ENCODE measurements at regions not wholly inside any gene's neighbourhood (a gene's known extent, or its start where the extent isn't known, plus 50 kb on each side); places are given as distances from the start of the nearest gene placed in this dataset.
"Not testable (repeated sequence)": the region's sequence is repeated elsewhere in the genome, so short reads cannot be mapped to it uniquely, and the experiment has no call there.

DNA sequence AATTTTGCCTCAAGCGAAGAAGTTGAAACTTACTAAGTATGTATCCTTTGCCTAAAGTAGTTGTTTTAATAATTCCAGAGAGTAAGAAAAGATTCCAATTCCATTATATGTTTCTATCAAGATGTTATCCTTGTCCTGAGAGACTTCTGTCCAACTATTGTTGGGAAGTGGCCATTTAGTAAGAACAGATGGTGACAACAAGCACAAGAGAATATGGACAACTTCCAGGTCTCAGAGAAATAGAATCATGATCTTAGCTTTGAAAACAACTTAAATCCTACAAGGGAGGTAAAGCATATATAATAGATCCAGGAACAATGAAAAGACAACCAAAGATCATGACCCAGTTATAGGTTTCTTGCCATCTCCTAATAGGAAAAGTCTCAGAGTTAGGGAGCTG is 486.6 kb upstream of the PCDH10 start:
- no peaks in the 10 kb centered on the region for H3K36me3 Mint-ChIP-seq
- H3K27ac Mint-ChIP-seq, result no peak overlapping the region
- H3K27me3 Mint-ChIP-seq (ENCODE audit: low read depth in 3 of 3), result no peaks in the 10 kb centered on the region
- no peak overlapping the region for H3K4me3 Mint-ChIP-seq
- H3K4me1 Mint-ChIP-seq, result no peaks in the 10 kb centered on the region
- no peak for DNase-seq
- H3K9me3 Mint-ChIP-seq, result peaks cover 2 to 48% (median 30%) of the 10 kb centered on the region in 6 donors

DNA sequence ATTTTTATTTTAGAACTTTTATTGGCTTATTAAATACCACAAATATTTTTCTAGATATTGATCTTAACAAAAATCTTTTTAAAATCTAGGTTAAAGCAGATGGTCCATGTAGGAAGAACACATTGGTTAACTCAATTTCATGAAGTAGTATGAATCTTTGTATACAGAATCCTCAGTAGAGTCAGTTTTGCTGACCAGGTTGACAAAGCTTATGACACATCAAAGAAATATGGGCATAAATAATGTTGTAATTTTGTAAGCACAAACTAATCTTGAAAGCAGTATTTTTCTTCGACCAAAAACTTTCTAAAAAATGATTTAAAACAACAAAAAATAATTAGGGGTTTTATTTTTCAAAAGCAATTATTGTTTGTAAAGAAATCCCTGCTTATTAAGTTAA is 479.3 kb upstream of the PCDH10 start:
- H3K36me3 Mint-ChIP-seq, result no peaks in the 10 kb centered on the region
- H3K27me3 Mint-ChIP-seq (ENCODE audit: low read depth in 3 of 3), result no peaks in the 10 kb centered on the region
- H3K9me3 Mint-ChIP-seq, result peaks cover 4 to 33% (median 23%) of the 10 kb centered on the region in 6 donors
- H3K4me3 Mint-ChIP-seq, result no peak overlapping the region
- H3K4me1 Mint-ChIP-seq, result no peaks in the 10 kb centered on the region
- no peak for DNase-seq
- no peak overlapping the region for H3K27ac Mint-ChIP-seq

DNA sequence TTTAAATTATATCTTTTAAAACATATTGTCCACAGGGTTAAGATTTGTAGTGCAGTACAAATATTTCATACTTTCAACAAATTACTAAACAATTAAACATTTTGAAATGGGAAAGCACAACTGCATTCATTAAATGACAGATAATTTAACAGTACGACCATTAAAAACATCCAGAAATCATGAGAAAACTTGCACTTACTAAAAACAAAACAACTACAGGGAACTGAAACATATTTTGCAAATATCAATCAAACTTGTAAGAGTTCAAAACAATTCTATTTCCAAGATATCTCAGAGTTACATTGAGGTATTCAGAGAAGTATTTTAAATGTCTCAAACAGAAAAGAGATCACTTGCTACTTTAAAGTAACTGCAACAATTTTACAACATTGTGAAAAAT is 478.5 kb upstream of the PCDH10 start:
- Mint-ChIP-seq H3K36me3 (no peaks in the 10 kb centered on the region), H3K27ac (no peak overlapping the region), H3K4me1 (no peaks in the 10 kb centered on the region), H3K9me3 (peaks cover 4 to 30% (median 19%) of the 10 kb centered on the region in 6 donors), H3K27me3 (ENCODE audit: low read depth in 3 of 3) (no peaks in the 10 kb centered on the region), H3K4me3 (no peak overlapping the region)
- DNase-seq, result no peak

DNA sequence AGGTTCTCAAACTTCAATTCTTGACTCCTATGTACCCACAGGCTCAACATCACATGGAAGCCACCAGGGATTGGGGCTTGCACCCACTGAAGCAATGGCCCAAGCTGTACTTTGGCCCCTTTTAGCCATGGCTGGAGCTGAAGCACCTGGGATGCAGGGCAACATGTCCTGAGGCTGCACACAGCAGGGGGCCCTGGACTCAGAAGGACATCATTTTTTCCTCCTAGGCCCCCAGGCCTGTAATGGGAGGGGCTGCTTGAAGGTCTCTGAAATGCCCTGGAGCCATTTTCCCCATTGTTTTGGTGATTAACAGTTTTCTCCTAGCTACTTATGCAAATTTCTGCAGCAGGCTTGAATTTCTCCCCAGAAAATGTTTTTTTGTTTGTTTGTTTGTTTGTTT is 465.1 kb upstream of the PCDH10 start:
- no peak overlapping the region for H3K27ac Mint-ChIP-seq
- peaks cover 0 to 4% (median 0%) of the 10 kb centered on the region in 3 donors for H3K27me3 Mint-ChIP-seq (ENCODE audit: low read depth in 3 of 3)
- DNase-seq, result no peak
- peaks cover 2 to 45% (median 33%) of the 10 kb centered on the region in 6 donors for H3K9me3 Mint-ChIP-seq
- H3K36me3 Mint-ChIP-seq, result peaks cover 0 to 3% (median 0%) of the 10 kb centered on the region in 3 donors
- no peak overlapping the region for H3K4me3 Mint-ChIP-seq
- no peaks in the 10 kb centered on the region for H3K4me1 Mint-ChIP-seq

DNA sequence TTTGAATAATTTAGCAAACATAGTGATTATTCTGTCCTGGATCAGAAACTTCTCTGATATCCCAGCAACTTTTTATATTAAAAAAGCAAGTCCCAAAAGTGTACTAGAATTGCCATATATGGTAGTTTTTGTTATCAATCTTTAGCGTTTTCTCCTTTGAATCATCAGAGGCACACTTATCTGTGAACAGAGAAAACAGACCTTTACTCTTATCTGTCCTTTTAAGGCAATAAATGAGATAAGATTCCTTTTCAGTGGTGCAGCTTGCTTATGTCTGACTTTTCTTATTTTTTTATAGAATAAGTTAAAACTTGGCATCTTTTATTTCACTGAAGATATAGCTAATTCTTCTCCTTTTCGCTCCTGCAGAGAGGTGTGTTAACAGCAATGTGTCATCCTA is 458.1 kb upstream of the PCDH10 start:
- Mint-ChIP-seq H3K4me1 (no peaks in the 10 kb centered on the region), H3K27me3 (ENCODE audit: low read depth in 3 of 3) (no peaks in the 10 kb centered on the region), H3K9me3 (peaks cover 3 to 46% (median 33%) of the 10 kb centered on the region in 6 donors), H3K4me3 (no peak overlapping the region), H3K27ac (no peak overlapping the region), H3K36me3 (no peaks in the 10 kb centered on the region)
- no peak for DNase-seq

DNA sequence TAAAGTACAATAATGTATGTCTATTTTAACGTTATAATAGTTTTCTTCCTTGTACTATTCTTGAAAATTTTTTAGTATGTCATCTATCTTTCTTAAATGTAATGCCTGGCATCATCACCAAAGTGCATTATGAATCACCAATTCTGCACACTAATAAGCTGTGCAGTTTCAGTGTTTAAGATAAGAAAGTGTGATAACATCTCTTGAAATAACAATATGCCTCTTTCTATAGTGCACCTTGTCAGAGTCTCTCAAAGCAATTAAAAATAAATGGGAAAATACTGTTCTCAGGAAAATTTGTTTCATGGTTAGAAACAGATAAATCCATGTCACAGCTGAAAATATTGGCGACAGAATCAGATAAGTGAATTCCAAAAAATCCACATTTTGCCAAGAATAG is 457.4 kb upstream of the PCDH10 start:
- no peak overlapping the region for H3K4me3 Mint-ChIP-seq
- DNase-seq, result no peak
- H3K27ac Mint-ChIP-seq, result no peak overlapping the region
- H3K4me1 Mint-ChIP-seq, result no peaks in the 10 kb centered on the region
- no peaks in the 10 kb centered on the region for H3K36me3 Mint-ChIP-seq
- peaks cover 3 to 46% (median 34%) of the 10 kb centered on the region in 6 donors for H3K9me3 Mint-ChIP-seq
- H3K27me3 Mint-ChIP-seq (ENCODE audit: low read depth in 3 of 3), result no peaks in the 10 kb centered on the region

DNA sequence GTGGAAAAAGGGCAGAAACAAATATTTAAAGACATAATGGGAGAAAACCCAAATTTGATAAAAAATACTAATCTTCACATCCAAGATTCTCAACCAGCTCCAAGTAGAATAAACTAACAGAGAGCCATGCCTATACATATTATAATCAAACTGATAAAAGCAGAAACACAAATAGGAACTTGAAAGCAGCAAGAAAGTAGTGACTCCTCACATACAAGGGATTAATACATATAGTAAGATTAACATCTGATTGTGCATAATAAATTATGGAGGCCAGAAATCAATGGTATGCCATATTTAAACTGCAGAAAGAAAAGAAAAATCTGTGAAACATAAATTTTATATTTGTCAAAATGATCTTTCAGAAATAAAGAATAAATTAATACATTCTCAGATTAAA is 454.3 kb upstream of the PCDH10 start:
- H3K36me3 Mint-ChIP-seq, result no peaks in the 10 kb centered on the region
- H3K27ac Mint-ChIP-seq, result no peak overlapping the region
- H3K4me3 Mint-ChIP-seq, result no peak overlapping the region
- no peaks in the 10 kb centered on the region for H3K4me1 Mint-ChIP-seq
- no peak for DNase-seq
- H3K27me3 Mint-ChIP-seq (ENCODE audit: low read depth in 3 of 3), result no peaks in the 10 kb centered on the region
- H3K9me3 Mint-ChIP-seq, result peaks cover 12 to 46% (median 39%) of the 10 kb centered on the region in 6 donors

DNA sequence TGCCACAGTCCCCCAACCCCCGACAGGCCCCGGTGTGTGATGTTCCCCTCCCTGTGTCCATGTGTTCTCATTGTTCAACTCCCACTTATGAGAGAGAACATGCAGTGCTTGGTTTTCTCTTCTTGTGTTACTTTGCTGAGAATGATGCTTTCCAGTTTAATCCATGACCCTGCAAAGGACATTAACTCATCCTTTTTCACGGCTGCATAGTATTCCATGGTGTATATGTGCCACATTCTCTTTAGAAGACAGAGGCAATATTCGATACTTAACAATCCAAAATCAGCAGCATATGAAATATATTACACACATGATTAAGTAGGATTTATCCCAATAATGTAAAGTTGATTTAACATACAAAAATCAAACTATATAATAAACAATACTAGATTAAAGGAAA is 451.6 kb upstream of the PCDH10 start:
- not testable (repeated sequence) for DNase-seq; H3K36me3 Mint-ChIP-seq; H3K4me1 Mint-ChIP-seq; H3K27ac Mint-ChIP-seq; H3K4me3 Mint-ChIP-seq; H3K27me3 Mint-ChIP-seq (ENCODE audit: low read depth in 3 of 3)
- H3K9me3 Mint-ChIP-seq, result peaks cover 15 to 62% (median 36%) of the 10 kb centered on the region in 6 donors

DNA sequence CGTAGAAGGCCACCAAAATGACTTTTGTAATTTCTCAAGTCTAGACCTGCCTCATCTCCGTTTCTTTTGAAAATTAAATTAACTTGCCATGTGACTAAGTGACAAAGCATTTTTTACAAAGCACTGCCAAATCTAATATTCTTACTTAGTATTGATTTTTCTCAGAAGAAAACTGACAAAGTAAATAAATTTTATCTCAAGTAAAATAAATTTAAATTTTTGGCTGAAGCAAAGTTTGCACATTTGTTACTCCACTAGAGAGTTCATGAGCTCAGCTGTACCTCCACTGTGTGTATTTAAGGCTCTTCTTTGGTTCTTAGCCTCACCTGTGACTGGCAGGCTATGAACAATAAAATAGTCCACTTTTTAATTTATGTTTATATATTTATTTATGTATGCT is 441.1 kb upstream of the PCDH10 start:
- Mint-ChIP-seq H3K27me3 (ENCODE audit: low read depth in 3 of 3) (no peaks in the 10 kb centered on the region), H3K4me3 (no peak overlapping the region), H3K36me3 (peaks cover 0 to 5% (median 0%) of the 10 kb centered on the region in 3 donors), H3K4me1 (no peaks in the 10 kb centered on the region), H3K9me3 (peaks cover 1 to 25% (median 17%) of the 10 kb centered on the region in 6 donors), H3K27ac (no peak overlapping the region)
- DNase-seq, result no peak

DNA sequence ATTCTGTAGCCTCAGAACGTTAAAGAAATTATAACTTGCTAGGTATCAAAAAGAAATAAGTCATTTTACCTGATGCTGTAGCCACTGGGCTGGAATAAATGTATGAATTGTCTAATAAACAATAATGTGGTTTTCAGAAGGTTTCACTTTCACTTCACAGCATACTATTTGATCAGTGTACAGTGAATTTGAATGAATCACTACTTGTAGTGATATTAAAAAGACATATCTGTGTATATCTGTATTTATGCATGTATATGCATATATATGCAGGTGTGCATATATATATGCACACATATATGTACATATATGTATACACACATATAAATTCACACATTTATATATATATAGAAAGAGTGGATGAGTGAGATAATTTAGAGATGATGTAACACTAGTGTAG is 440.0 kb upstream of the PCDH10 start:
- DNase-seq, result no peak
- Mint-ChIP-seq H3K27me3 (ENCODE audit: low read depth in 3 of 3) (no peaks in the 10 kb centered on the region), H3K9me3 (peaks cover 3 to 35% (median 23%) of the 10 kb centered on the region in 6 donors), H3K4me3 (no peak overlapping the region), H3K4me1 (no peaks in the 10 kb centered on the region), H3K27ac (no peak overlapping the region), H3K36me3 (peaks cover 0 to 5% (median 0%) of the 10 kb centered on the region in 3 donors)

DNA sequence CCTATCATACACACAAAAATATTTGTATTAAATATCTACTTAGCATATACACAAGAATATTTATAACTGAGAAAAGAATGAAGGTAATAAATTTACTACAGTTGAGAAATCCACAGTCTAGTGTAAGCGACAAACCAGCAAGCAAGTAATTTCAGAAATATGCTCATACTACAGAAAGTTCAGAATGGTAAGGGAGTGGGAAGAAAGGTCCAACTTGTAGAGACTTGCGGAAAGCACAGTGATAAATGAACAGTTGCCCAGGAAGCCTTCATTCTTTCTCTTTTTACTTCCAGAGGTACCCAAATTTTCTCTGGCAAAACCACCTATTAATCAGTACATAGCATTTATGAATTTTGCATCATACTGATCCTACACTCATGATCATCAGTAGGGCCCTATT is 438.1 kb upstream of the PCDH10 start:
- Mint-ChIP-seq H3K36me3 (peaks cover 0 to 5% (median 0%) of the 10 kb centered on the region in 3 donors), H3K27ac (no peak overlapping the region), H3K4me3 (no peak overlapping the region), H3K9me3 (peaks cover 3 to 35% (median 23%) of the 10 kb centered on the region in 6 donors), H3K27me3 (ENCODE audit: low read depth in 3 of 3) (no peaks in the 10 kb centered on the region), H3K4me1 (no peaks in the 10 kb centered on the region)
- no peak for DNase-seq

DNA sequence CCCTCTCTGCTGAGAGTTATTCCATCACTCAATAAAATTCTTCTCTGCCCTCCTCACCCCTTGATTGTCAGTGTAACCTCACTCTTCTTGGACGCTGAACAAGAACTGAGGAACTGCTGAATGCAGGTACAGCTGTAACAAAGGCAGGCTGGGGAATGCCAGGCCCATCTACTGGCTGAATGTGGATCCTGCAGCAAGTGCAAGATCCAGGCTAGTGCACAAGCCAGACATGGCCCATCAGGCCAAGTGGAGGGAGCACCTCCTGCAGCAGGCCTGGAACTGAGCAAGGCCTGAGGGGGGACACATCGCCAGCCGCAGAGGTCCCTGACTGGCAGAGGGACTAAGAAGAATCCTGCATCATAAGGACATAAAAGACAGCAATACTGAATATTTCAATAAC is 411.8 kb upstream of the PCDH10 start:
- peaks cover 9 to 23% (median 17%) of the 10 kb centered on the region in 6 donors for H3K9me3 Mint-ChIP-seq
- H3K36me3 Mint-ChIP-seq, result no peaks in the 10 kb centered on the region
- H3K27ac Mint-ChIP-seq, result no peak overlapping the region
- H3K4me1 Mint-ChIP-seq, result no peaks in the 10 kb centered on the region
- no peak for DNase-seq
- no peaks in the 10 kb centered on the region for H3K27me3 Mint-ChIP-seq (ENCODE audit: low read depth in 3 of 3)
- no peak overlapping the region for H3K4me3 Mint-ChIP-seq

DNA sequence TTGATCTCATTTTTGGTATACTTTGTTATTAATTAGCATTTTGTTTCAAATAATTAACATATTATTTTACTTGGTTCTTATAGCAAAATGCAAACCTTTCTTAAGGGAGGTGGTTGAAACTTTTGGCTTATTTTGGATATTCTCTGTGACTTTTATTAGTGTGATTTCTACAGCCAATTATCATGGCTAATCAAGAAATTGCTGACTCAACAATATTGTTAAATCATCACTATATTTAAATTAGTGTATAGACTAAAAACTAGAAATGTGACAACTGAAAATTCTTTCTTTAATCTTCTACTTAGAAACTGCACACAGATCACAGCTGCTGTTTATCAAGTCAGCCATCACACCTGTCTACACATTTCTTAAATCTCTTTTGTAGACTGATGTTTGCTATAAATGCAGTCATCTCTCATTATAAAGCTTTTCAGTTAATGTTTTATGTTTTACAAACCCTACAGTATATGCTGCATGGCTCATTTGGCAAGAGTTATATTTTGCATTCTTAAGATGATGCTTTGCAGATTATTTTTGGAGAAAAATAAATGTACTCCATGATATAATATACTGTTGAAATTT is 389.8 kb upstream of the PCDH10 start:
- H3K36me3 Mint-ChIP-seq, result no peaks in the 10 kb centered on the region
- no peaks in the 10 kb centered on the region for H3K4me1 Mint-ChIP-seq
- H3K4me3 Mint-ChIP-seq, result no peak overlapping the region
- H3K27ac Mint-ChIP-seq, result no peak overlapping the region
- DNase-seq, result no peak
- H3K9me3 Mint-ChIP-seq, result peaks cover 0 to 29% (median 18%) of the 10 kb centered on the region in 6 donors
- no peaks in the 10 kb centered on the region for H3K27me3 Mint-ChIP-seq (ENCODE audit: low read depth in 3 of 3)

DNA sequence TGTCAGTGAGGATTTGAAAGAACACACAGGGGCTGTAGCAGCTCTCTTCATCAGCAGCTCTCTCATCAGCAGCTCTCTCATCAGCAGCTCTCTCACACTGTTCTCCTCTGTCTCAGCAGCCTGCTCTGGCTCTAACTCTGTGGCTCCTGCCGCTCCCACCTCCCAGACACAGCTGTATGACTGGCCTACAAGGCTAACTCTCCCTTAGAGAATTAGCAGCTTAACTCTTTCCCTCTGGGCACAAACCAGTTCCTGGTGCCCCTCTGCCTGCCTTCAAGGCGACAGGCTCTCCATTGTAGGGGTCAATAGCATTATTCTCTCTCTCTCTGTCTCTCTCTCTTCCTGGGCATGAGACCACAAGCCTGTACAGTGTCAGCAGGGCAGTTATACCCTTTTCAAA is 385.6 kb upstream of the PCDH10 start:
- no peak overlapping the region for H3K4me3 Mint-ChIP-seq
- H3K27ac Mint-ChIP-seq, result no peak overlapping the region
- H3K36me3 Mint-ChIP-seq, result no peaks in the 10 kb centered on the region
- no peaks in the 10 kb centered on the region for H3K4me1 Mint-ChIP-seq
- H3K27me3 Mint-ChIP-seq (ENCODE audit: low read depth in 3 of 3), result peaks cover 0 to 1% (median 0%) of the 10 kb centered on the region in 3 donors
- DNase-seq, result no peak
- H3K9me3 Mint-ChIP-seq, result peaks cover 2 to 28% (median 12%) of the 10 kb centered on the region in 6 donors

DNA sequence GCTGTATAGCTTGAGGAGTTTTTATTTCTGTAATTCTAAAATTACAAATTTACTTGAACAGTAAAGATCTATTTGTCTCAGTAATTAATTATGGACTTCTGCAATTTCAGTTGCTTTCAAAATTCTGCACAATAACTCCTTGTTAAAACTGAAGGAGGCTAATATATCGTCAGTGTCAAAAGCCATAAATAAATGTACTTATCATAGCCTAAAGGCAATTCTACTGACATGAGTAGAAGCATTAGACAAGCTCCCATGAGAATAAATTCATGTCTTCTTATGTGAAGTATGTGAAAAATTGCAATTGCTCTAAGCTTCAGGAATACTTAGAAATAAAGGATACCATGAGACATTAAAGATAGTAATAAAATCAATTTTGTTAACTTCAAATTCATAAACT is 381.2 kb upstream of the PCDH10 start:
- Mint-ChIP-seq H3K27ac (no peak overlapping the region), H3K27me3 (ENCODE audit: low read depth in 3 of 3) (peaks cover 0 to 1% (median 0%) of the 10 kb centered on the region in 3 donors), H3K4me3 (no peak overlapping the region), H3K9me3 (peaks cover 7 to 46% (median 17%) of the 10 kb centered on the region in 6 donors), H3K36me3 (peaks cover 0 to 2% (median 0%) of the 10 kb centered on the region in 3 donors), H3K4me1 (no peaks in the 10 kb centered on the region)
- no peak for DNase-seq

All from immature natural killer cell (primary cell).